Upper lobe of left lung (tissue), 6 donors: ENCODE measurements at regions not wholly inside any gene's neighbourhood (a gene's known extent, or its start where the extent isn't known, plus 50 kb on each side); places are given as distances from the start of the nearest gene placed in this dataset.

Experiments used
- ATAC-seq, 2 donors: fragments of 200-7000 bp; cut with Tn5 transposase; one replicate each; pipeline ENCODE4 v1.9.1; 2022; ENCODE audit warnings: mild to moderate bottlenecking in 2 of 2, moderate library complexity in 2 of 2; ENCODE audit not compliant: low FRiP score in 2 of 2
- DNase-seq, 2 donors: peaks; one replicate each; pipeline ENCODE4 v3.0.0-alpha.2; 2019 to 2020
- H3K27ac ChIP-seq, 4 donors: fragments of 200-600 bp; sonication (generic); one replicate each; pipeline ENCODE4 v1.5.1; 2016 to 2019
- H3K27me3 ChIP-seq, 4 donors: fragments of 200-600 bp; sonication (generic); one replicate each; pipeline ENCODE4 v1.5.1; 2017 to 2019
- H3K36me3 ChIP-seq, 4 donors: fragments of 200-600 bp; sonication (generic); one replicate each; pipeline ENCODE4 v1.5.1; 2016 to 2019
- H3K4me1 ChIP-seq, 4 donors: fragments of 200-600 bp; sonication (generic); one replicate each; pipeline ENCODE4 v1.5.1; 2018 to 2019
- H3K4me3 ChIP-seq, 4 donors: fragments of 200-600 bp; sonication (generic); one replicate each; pipeline ENCODE4 v1.5.1; 2017 to 2019; ENCODE audit warnings: mild to moderate bottlenecking in 2 of 4, moderate library complexity in 1 of 4
- H3K9me3 ChIP-seq, 4 donors: fragments of 200-600 bp; sonication (generic); one replicate each; pipeline ENCODE4 v1.5.1; 2018 to 2019
- CTCF ChIP-seq, 6 experiments: fragments of 450-650 bp in 4 of 6; fragments of 200-600 bp in 2 of 6; sonication (generic) in 2 of 6; IDR thresholded peaks; one replicate each; pipeline ENCODE4 v1.5.1; 2016 to 2019; ENCODE audit warnings: antibody characterized with exemption in 6 of 6
- EP300 ChIP-seq, 4 donors: sonication (generic); formaldehyde crosslinking; IDR thresholded peaks; one replicate each; pipeline ENCODE4 v1.5.1; 2017; ENCODE audit warnings: antibody characterized with exemption in 4 of 4, control low read depth in 2 of 4
- POLR2A ChIP-seq, 4 donors: fragments of 450-650 bp; IDR thresholded peaks; one replicate each; pipeline ENCODE4 v1.5.1; 2016 to 2017; ENCODE audit warnings: antibody characterized with exemption in 4 of 4, mild to moderate bottlenecking in 2 of 4
- POLR2AphosphoS5 ChIP-seq, 2 donors: sonication (generic); formaldehyde crosslinking; IDR thresholded peaks; one replicate each; pipeline ENCODE4 v1.5.1; 2017; ENCODE audit warnings: antibody characterized with exemption in 2 of 2
- WGBS, 2 donors: methylation state at CpG; one replicate each; pipeline ENCODE4 v1.1.5; 2017 to 2018; 5-methylcytosine and 5-hydroxymethylcytosine counted together
- donor health status: DM: no; HTN: no; CAD: no; lungs with moderate emphysema.
- donor health status: DM: no; HTN: yes; CAD: no; lungs with severe emphysema.

- Histone ChIP-seq H3K9me3 (no peaks in the 10 kb centered on the region), H3K27me3 (no peaks in the 10 kb centered on the region), H3K4me1 (no peaks in the 10 kb centered on the region), H3K4me3 (no peak overlapping the region), H3K27ac (no peak overlapping the region), H3K36me3 (no peaks in the 10 kb centered on the region)
- ATAC-seq, result no peak
- 92 to 100% methylated on average over 1 of the region's 1 CpG for WGBS, 2 donors
- DNase-seq, result no peak
- no peak for TF ChIP-seq POLR2AphosphoS5 (IDR thresholded peaks at IDR 0.05)
- no peak for TF ChIP-seq EP300 (IDR thresholded peaks at IDR 0.05)
- no peak for TF ChIP-seq POLR2A (IDR thresholded peaks at IDR 0.05)
- no peak for TF ChIP-seq CTCF (IDR thresholded peaks at IDR 0.05)
These were observed 384.4 kb upstream of the KLF6 start for GRCh38 chr10:4169448-4169847.

GRCh38 chr10:4167216-4167615 is 382.2 kb upstream of the KLF6 start:
- H3K27me3 ChIP-seq, result no peaks in the 10 kb centered on the region
- WGBS, 2 donors, result 86 to 91% methylated on average over 8 of the region's 8 CpGs
- no peak overlapping the region for H3K27ac ChIP-seq
- TF ChIP-seq EP300 (IDR thresholded peaks at IDR 0.05), result no peak
- TF ChIP-seq POLR2A (IDR thresholded peaks at IDR 0.05), result no peak
- TF ChIP-seq POLR2AphosphoS5 (IDR thresholded peaks at IDR 0.05), result no peak
- no peak for TF ChIP-seq CTCF (IDR thresholded peaks at IDR 0.05)
- H3K36me3 ChIP-seq, result no peaks in the 10 kb centered on the region
- DNase-seq (no peak), ATAC-seq (no peak)
- H3K4me3 ChIP-seq, result no peak overlapping the region
- no peaks in the 10 kb centered on the region for H3K4me1 ChIP-seq
- no peaks in the 10 kb centered on the region for H3K9me3 ChIP-seq

- Histone ChIP-seq H3K36me3 (no peaks in the 10 kb centered on the region), H3K4me1 (no peaks in the 10 kb centered on the region), H3K27me3 (no peaks in the 10 kb centered on the region), H3K9me3 (no peaks in the 10 kb centered on the region), H3K4me3 (no peak overlapping the region), H3K27ac (no peak overlapping the region)
- TF ChIP-seq POLR2A (IDR thresholded peaks at IDR 0.05), result no peak
- no peak for TF ChIP-seq CTCF (IDR thresholded peaks at IDR 0.05)
- TF ChIP-seq POLR2AphosphoS5 (IDR thresholded peaks at IDR 0.05), result no peak
- ATAC-seq (no peak), DNase-seq (no peak)
- 93 to 95% methylated on average over 7 of the region's 7 CpGs for WGBS, 2 donors
These were observed 377.7 kb upstream of the KLF6 start for GRCh38 chr10:4162571-4163286.

- 92 to 94% methylated on average over 6 of the region's 6 CpGs for WGBS, 2 donors
- no peaks in the 10 kb centered on the region for H3K9me3 ChIP-seq
- ATAC-seq, result no peak
- DNase-seq, result no peak
- no peaks in the 10 kb centered on the region for H3K27me3 ChIP-seq
- H3K4me3 ChIP-seq, result no peak overlapping the region
- no peaks in the 10 kb centered on the region for H3K36me3 ChIP-seq
- no peak overlapping the region for H3K27ac ChIP-seq
- TF ChIP-seq EP300 (IDR thresholded peaks at IDR 0.05), result no peak
- TF ChIP-seq POLR2A (IDR thresholded peaks at IDR 0.05), result no peak
- no peak for TF ChIP-seq POLR2AphosphoS5 (IDR thresholded peaks at IDR 0.05)
- TF ChIP-seq CTCF (IDR thresholded peaks at IDR 0.05), result no peak
- H3K4me1 ChIP-seq, result no peaks in the 10 kb centered on the region
These were observed 374.2 kb upstream of the KLF6 start for GRCh38 chr10:4159173-4159572.

GRCh38 chr10:4154191-4154715 is 369.2 kb upstream of the KLF6 start:
- Histone ChIP-seq H3K36me3 (no peaks in the 10 kb centered on the region), H3K4me3 (no peak overlapping the region), H3K27ac (no peak overlapping the region), H3K9me3 (no peaks in the 10 kb centered on the region), H3K27me3 (no peaks in the 10 kb centered on the region), H3K4me1 (no peaks in the 10 kb centered on the region)
- DNase-seq, result no peak
- 83 to 87% methylated on average over 4 of the region's 4 CpGs for WGBS, 2 donors
- no peak for TF ChIP-seq POLR2AphosphoS5 (IDR thresholded peaks at IDR 0.05)
- no peak for TF ChIP-seq POLR2A (IDR thresholded peaks at IDR 0.05)
- TF ChIP-seq EP300 (IDR thresholded peaks at IDR 0.05), result no peak
- TF ChIP-seq CTCF (IDR thresholded peaks at IDR 0.05), result no peak
- ATAC-seq, result no peak
